Stimulated activated CD4-positive, alpha-beta T cell treated with anti-CD3 and anti-CD28 coated beads, TNF-alpha, amount 100 ng/mL, for 4 hours (primary cell): ENCODE measurements at regions not wholly inside any gene's neighbourhood (a gene's known extent, or its start where the extent isn't known, plus 50 kb on each side); places are given as distances from the start of the nearest gene placed in this dataset.
"Not testable (repeated sequence)": the region's sequence is repeated elsewhere in the genome, so short reads cannot be mapped to it uniquely, and the experiment has no call there.

Source experiments
- DNase-seq, 3 experiments: peaks; one replicate each; pipeline ENCODE4 v3.0.0-alpha.2; 2020; ENCODE audit warnings: low read depth in 3 of 3

GRCh38 chr4:130767384-130767783, 1671.4 kb downstream of the C4orf33 start:
- DNase-seq, result not testable (repeated sequence)

GRCh38 chr4:130772966-130773365, 1677.0 kb downstream of the C4orf33 start:
- not testable (repeated sequence) for DNase-seq

DNA sequence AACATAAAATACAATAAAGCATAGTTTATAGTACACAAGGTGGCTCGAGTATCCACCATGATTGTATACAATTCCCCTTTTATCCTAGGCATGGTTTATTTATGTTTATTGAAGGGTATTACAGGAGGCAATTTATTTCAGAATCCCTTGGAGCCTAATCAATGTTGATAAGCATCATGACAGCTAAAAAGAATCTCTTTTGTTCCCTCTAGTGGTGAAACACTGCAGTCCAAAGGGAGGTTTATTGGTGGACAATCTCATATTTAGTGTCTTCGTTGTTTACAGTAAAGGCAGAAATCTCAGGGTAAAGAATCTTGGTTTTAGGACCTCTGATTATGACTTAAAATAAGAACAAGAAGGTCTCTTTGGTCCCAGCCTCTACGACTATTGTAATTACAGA, 1712.5 kb downstream of the C4orf33 start:
- DNase-seq, result no peak

DNA sequence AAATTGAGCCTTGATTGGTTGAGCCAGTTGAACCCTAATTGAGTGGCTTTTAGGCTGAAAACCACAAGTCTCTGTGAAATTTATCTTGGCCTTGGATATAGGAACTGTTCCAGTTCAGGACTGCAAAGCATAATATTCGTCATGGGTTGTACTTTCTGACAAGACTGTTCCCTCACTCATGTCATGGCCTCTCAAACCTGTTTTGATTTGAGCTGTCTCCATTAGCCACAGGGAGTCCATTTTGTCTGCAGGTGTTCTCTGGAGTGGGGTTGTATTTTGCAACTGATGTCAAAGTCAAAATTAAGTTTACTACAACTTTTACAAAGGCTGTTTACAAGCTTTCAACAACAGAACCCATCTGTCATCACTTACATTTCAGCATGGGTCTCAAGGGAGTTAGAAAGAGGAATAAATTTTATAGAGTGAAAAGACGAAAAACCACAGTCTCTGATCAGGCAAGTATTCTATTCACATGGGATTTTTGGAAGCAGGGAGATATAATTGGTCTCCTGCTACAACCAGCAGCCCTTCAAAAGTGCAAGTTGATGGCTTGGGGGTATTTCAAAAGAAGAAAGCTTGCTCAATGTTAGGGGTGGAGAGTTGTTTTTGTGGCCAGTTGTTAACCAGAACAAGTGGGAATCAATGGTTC, 1716.3 kb downstream of the C4orf33 start:
- DNase-seq, result no peak

- DNase-seq, result no peak
Observed at GRCh38 chr4:130814896-130815295, 1718.9 kb downstream of the C4orf33 start.

DNA sequence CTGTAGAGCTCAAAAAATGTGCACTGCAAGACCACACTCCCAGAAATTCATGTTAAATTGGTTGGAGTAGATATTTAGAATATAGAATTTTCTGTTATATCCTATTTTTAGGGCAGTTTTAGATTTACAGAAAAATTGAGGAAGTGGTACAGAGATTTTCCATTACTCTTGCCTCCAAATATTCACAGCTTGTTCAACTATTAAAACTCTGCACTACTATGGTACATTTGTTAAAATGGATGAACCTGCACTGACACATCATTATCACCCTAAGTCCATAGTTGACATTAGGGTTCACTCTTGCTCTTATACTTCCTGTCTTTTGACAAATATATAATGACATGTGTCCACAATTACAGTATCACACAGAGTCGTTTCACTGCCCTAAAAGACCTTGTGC, 1724.5 kb downstream of the C4orf33 start:
- DNase-seq, result no peak

DNA sequence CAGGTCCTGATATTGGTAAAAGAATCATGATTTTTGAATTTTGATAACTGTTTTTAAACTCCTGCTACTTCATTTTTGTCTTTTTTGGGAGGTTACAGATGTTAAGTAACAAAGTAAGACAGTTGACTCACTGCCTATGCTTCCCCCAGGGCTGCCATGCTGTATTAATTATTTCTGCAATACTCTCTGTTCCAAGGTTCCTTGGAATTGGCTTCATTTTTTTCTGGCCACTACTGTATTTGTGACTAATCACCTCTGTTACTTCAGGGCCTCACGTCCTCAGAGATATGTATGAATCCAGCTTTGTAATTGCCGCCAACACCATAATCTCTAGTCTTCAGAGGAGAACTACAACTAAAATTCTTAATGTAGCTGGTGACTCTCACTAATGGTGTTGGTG, 1729.3 kb downstream of the C4orf33 start:
- DNase-seq, result no peak

GRCh38 chr4:130850019-130850524, 1754.1 kb downstream of the C4orf33 start:
- DNase-seq, result no peak

DNA sequence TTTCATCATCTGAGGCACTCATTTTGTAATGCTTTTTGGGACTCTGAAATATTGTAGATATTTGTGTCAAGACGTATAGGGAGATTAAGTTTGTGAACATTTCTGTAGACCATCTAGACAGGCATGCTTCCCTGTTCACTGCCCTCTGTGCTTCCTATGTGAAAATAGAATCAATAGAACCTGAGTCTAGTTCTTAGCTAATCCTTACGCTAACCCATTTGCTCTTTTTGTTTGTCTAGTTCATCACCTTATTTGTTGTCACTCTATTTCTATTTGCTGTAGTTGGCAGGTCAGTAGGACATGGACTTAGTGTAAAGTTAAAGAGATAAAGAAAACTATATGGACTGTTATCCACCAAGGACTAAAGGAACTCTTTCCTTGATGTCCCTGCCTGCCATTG, 1755.2 kb downstream of the C4orf33 start:
- DNase-seq, result no peak

DNA sequence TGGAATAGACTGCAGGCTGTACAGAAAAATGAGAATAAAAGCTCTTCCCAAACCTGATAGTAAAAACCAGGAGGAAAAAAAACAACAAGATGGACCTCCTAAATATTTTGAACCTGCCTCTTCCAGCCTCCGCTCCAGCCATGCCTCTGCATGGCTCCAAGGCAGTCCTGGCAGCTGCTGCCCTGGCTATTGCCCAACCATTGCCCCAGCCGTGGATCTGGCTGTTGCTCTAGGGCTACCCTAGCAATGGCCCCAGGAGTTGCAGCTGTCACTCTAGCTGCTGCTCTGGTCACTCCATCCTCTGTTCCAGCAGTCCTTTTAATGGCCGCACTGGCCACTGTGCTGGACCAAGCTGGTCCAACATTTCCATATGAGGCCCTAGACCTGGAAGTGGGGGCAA, 1756.0 kb downstream of the C4orf33 start:
- no peak for DNase-seq

- no peak for DNase-seq
Observed at GRCh38 chr4:130855533-130855932, 1759.6 kb downstream of the C4orf33 start.

DNA sequence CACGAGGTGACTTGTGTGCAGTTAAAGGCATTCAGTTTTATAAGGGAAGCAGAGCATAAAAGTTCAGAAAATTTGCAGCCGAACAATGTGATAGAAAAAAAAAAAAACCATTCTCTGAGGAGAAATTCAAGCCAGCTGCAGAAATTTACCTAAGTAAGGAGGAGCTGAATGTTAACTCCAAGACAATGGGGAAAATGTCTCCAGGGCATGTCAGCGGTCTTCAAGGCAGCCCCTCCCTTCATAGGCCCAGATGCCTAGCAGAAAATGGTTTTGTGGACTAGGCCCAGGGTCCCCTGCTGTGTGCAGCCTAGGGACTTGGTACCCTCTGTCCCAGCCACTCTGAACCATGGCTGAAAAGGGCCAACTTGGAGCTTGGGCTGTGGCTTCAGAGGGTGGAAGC, 1764.0 kb downstream of the C4orf33 start:
- no peak for DNase-seq

- DNase-seq, result no peak
Observed at GRCh38 chr4:130896920-130897319, 1801.0 kb downstream of the C4orf33 start.

DNA sequence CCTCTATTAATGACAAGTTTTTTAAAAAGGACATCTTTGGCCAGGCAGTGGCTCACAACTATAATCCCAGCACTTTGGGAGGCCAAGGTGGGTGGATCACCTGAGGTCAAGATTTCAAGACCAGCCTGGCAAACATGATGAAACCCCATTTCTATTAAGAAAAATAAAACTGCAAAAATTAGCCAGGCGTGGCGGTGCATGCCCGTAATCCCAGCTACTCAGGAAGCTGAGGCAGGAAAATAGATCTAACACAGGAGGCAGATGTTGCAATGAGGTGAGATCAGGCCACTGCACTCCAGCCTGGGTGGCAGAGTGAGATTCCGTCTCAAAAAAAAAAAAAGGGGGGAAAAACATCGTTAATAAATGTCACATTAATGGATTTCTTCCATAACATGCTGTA, 1805.4 kb downstream of the C4orf33 start:
- no peak for DNase-seq

GRCh38 chr4:130922955-130923354, 1827.0 kb downstream of the C4orf33 start:
- no peak for DNase-seq

DNA sequence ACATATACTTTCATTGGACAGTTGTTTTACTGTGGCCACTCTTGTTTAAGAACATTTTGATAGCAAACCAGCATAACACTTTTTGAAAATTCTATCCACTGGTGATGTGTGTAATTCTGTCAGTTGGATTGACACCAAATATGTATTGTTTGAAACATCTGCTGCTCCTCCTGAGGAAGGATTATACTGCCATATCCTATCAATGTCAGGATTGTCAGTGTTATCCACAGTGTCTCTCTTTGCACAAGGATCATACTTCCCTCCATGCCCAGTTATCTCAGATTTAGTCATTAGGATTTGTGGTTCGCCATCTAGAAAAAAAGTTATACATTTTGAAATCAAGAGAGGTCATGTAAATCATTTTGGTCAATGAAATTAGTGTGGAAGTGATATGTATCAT, 1859.6 kb downstream of the C4orf33 start:
- no peak for DNase-seq

DNA sequence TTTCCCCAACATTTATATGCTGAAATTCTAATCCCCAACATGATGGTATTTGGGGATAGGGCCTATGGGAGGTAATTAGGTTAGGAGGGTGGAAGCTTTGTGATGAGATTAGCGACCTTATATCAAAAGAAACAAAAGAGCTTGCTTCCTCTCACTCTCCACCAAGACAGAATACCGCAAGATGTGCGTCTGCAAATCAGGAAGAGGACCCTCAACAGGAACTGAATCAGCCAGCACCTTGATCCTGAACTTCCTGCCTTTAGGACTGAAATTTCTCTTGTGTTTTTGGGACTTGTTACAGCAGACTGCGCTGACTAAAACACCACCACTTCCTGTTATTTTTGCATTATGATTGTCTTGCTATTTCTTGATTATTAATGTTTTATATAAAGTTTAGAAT, 1889.4 kb downstream of the C4orf33 start:
- DNase-seq, result no peak

DNA sequence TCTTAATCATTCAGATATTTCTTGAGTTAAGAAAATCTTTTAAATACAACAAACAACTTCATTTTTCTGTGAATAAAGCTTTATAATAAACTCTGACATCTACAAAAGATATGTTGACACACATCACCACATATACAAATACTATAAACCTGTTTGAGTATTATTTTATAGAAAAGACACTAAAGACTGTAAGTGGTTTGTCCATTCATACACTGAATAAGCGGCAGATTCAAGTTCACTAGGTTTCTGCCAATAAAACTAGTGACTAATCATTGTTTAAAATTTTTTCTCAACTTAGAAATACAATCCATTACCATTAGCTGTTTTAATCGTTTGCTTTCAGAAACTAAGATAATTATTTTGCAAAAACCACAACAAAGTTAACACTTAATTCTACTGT, 1900.0 kb downstream of the C4orf33 start:
- no peak for DNase-seq

DNA sequence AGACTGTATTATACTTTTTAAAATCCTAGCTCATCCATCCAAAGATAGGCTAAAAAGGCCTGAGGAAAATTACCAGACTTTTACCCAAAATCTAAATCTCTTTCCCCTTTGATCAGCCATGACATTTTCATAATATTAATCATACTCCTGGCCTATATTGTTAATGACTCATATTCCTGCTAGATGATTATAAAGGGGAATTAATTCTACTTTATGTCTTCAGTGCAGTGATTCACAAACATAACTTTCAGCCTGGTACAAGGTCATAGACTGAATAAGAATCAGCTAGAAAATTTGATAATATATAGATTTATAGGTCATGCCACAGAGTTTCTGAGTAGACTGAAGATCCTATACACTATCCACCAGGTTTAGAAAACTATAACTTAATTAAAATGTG, 1905.4 kb downstream of the C4orf33 start:
- DNase-seq, result no peak

GRCh38 chr4:131002132-131002531, 1906.2 kb downstream of the C4orf33 start:
- no peak for DNase-seq

DNA sequence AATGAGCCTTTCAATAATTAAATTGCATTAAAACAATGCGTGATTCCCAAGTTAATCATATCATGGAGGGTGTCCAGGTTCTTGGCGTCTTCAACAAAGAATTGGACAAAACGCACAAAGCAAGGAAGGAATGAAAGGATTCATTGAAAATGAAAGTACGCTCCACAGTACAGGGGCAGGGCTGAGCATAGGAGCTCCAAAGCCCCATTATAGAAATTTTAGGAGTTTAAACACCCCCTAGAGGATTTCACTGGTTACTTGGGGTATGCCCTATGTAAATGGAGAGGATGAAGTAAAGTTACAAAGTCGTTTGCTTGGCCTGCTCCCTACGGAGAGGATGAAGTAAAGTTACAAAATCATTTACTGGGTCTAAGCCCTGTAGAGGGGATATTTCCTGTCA, 1910.4 kb downstream of the C4orf33 start:
- DNase-seq, result no peak

- DNase-seq, result not testable (repeated sequence)
Observed at GRCh38 chr4:131011961-131012360, 1916.0 kb downstream of the C4orf33 start.

GRCh38 chr4:131013226-131013625, 1917.3 kb downstream of the C4orf33 start:
- no peak for DNase-seq

- no peak for DNase-seq
Observed at GRCh38 chr4:131026771-131027170, 1930.8 kb downstream of the C4orf33 start.
